ENCODE measurements at regions not wholly inside any gene's neighbourhood (a gene's known extent, or its start where the extent isn't known, plus 50 kb on each side); places are given as distances from the start of the nearest gene placed in this dataset.

GRCh38 chr4:182187674-182188073 lies 55.5 kb upstream of the TENM3 start:
- no peaks in the 10 kb centered on the region for H3K27me3 ChIP-seq (ENCODE audit: insufficient read depth, low read length, poor library complexity)
- peaks cover 5% of the 10 kb centered on the region for H3K79me2 ChIP-seq (ENCODE audit: control insufficient read depth, insufficient read depth, low read length)
- no peak overlapping the region for H3K4ac ChIP-seq (ENCODE audit: low read depth, low read length)
- H4K5ac ChIP-seq (ENCODE audit: low read length) = no peak overlapping the region
- no peak overlapping the region for H2BK5ac ChIP-seq (ENCODE audit: low read length)
- peaks cover 6% of the 10 kb centered on the region for H3K79me1 ChIP-seq (ENCODE audit: low read length)
- H2BK15ac ChIP-seq (replicated peaks; ENCODE audit: low read depth) = no peak overlapping the region
- no peak overlapping the region for H3K56ac ChIP-seq (ENCODE audit: low read length)
- no peaks in the 10 kb centered on the region for H3K36me3 ChIP-seq (ENCODE audit: control insufficient read depth, insufficient read depth, low read length)
- H2BK120ac ChIP-seq (ENCODE audit: low read depth, low read length) = no peak overlapping the region
- H3K18ac ChIP-seq (ENCODE audit: low read length) = no peak overlapping the region
- no CpG with 5 or more reads among the region's 2 CpGs for WGBS (ENCODE audit: extremely low coverage, insufficient coverage, low lambda C conversion rate)
- H3K27ac ChIP-seq (ENCODE audit: low read depth, low read length) = no peak overlapping the region
- H4K8ac ChIP-seq (ENCODE audit: low read depth, low read length) = no peak overlapping the region
- DNase-seq = no peak
- no peak overlapping the region for H3K9ac ChIP-seq (ENCODE audit: low read length)
- H3K4me2 ChIP-seq (ENCODE audit: low read length) = no peak overlapping the region
- H3K4me1 ChIP-seq (ENCODE audit: control insufficient read depth, low read depth, low read length) = no peaks in the 10 kb centered on the region
- no peak overlapping the region for H2AK5ac ChIP-seq (ENCODE audit: low read length)
- no peak overlapping the region for H3K23ac ChIP-seq (ENCODE audit: low read length)
- H3K4me3 ChIP-seq (ENCODE audit: low read length) = no peak overlapping the region

GRCh38 chr4:182188622-182189021 lies 54.6 kb upstream of the TENM3 start:
- Histone ChIP-seq H3K23ac (ENCODE audit: low read length) (no peak overlapping the region), H3K4me1 (ENCODE audit: control insufficient read depth, low read depth, low read length) (no peaks in the 10 kb centered on the region), H4K5ac (ENCODE audit: low read length) (no peak overlapping the region), H3K4me3 (ENCODE audit: low read length) (no peak overlapping the region), H2AK5ac (ENCODE audit: low read length) (no peak overlapping the region), H4K8ac (ENCODE audit: low read depth, low read length) (no peak overlapping the region), H2BK15ac (replicated peaks; ENCODE audit: low read depth) (no peak overlapping the region), H3K79me1 (ENCODE audit: low read length) (peaks cover 6% of the 10 kb centered on the region), H2BK120ac (ENCODE audit: low read depth, low read length) (no peak overlapping the region), H3K4ac (ENCODE audit: low read depth, low read length) (no peak overlapping the region), H3K9ac (ENCODE audit: low read length) (no peak overlapping the region), H3K36me3 (ENCODE audit: control insufficient read depth, insufficient read depth, low read length) (no peaks in the 10 kb centered on the region), H3K56ac (ENCODE audit: low read length) (no peak overlapping the region), H3K79me2 (ENCODE audit: control insufficient read depth, insufficient read depth, low read length) (peaks cover 7% of the 10 kb centered on the region), H3K27me3 (ENCODE audit: insufficient read depth, low read length, poor library complexity) (no peaks in the 10 kb centered on the region), H3K27ac (ENCODE audit: low read depth, low read length) (no peak overlapping the region), H3K18ac (ENCODE audit: low read length) (no peak overlapping the region), H2BK5ac (ENCODE audit: low read length) (no peak overlapping the region), H3K4me2 (ENCODE audit: low read length) (no peak overlapping the region)
- no peak for DNase-seq
- 100% methylated on average over 1 of the region's 3 CpGs for WGBS (ENCODE audit: extremely low coverage, insufficient coverage, low lambda C conversion rate)

- Histone ChIP-seq H3K4me1 (ENCODE audit: control insufficient read depth, low read depth, low read length) (no peaks in the 10 kb centered on the region), H3K23ac (ENCODE audit: low read length) (no peak overlapping the region), H3K79me2 (ENCODE audit: control insufficient read depth, insufficient read depth, low read length) (peaks cover 7% of the 10 kb centered on the region), H2BK15ac (replicated peaks; ENCODE audit: low read depth) (no peak overlapping the region), H3K56ac (ENCODE audit: low read length) (no peak overlapping the region), H3K36me3 (ENCODE audit: control insufficient read depth, insufficient read depth, low read length) (no peaks in the 10 kb centered on the region), H2BK120ac (ENCODE audit: low read depth, low read length) (no peak overlapping the region), H3K27me3 (ENCODE audit: insufficient read depth, low read length, poor library complexity) (no peaks in the 10 kb centered on the region), H3K27ac (ENCODE audit: low read depth, low read length) (no peak overlapping the region), H4K8ac (ENCODE audit: low read depth, low read length) (no peak overlapping the region), H3K18ac (ENCODE audit: low read length) (no peak overlapping the region), H3K4me3 (ENCODE audit: low read length) (no peak overlapping the region), H3K4me2 (ENCODE audit: low read length) (no peak overlapping the region), H3K4ac (ENCODE audit: low read depth, low read length) (no peak overlapping the region), H2AK5ac (ENCODE audit: low read length) (no peak overlapping the region), H2BK5ac (ENCODE audit: low read length) (no peak overlapping the region), H3K79me1 (ENCODE audit: low read length) (peaks cover 6% of the 10 kb centered on the region), H4K5ac (ENCODE audit: low read length) (no peak overlapping the region), H3K9ac (ENCODE audit: low read length) (no peak overlapping the region)
- no CpG with 5 or more reads among the region's 8 CpGs for WGBS (ENCODE audit: extremely low coverage, insufficient coverage, low lambda C conversion rate)
- no peak for DNase-seq
These were observed 53.9 kb upstream of the TENM3 start for GRCh38 chr4:182189103-182189878.

GRCh38 chr4:182190306-182190705 lies 52.9 kb upstream of the TENM3 start:
- H3K4me1 ChIP-seq (ENCODE audit: control insufficient read depth, low read depth, low read length) = no peaks in the 10 kb centered on the region
- no peak overlapping the region for H2BK5ac ChIP-seq (ENCODE audit: low read length)
- H3K4me2 ChIP-seq (ENCODE audit: low read length) = no peak overlapping the region
- H2BK15ac ChIP-seq (replicated peaks; ENCODE audit: low read depth) = no peak overlapping the region
- H2AK5ac ChIP-seq (ENCODE audit: low read length) = no peak overlapping the region
- H3K27ac ChIP-seq (ENCODE audit: low read depth, low read length) = no peak overlapping the region
- H2BK120ac ChIP-seq (ENCODE audit: low read depth, low read length) = no peak overlapping the region
- no peak for DNase-seq
- peak overlapping the region; percentile 74 for H3K23ac ChIP-seq (ENCODE audit: low read length)
- H3K4me3 ChIP-seq (ENCODE audit: low read length) = no peak overlapping the region
- H3K36me3 ChIP-seq (ENCODE audit: control insufficient read depth, insufficient read depth, low read length) = no peaks in the 10 kb centered on the region
- H3K79me2 ChIP-seq (ENCODE audit: control insufficient read depth, insufficient read depth, low read length) = peaks cover 7% of the 10 kb centered on the region
- no peak overlapping the region for H3K56ac ChIP-seq (ENCODE audit: low read length)
- no peak overlapping the region for H3K18ac ChIP-seq (ENCODE audit: low read length)
- H3K4ac ChIP-seq (ENCODE audit: low read depth, low read length) = no peak overlapping the region
- no peaks in the 10 kb centered on the region for H3K27me3 ChIP-seq (ENCODE audit: insufficient read depth, low read length, poor library complexity)
- peaks cover 6% of the 10 kb centered on the region for H3K79me1 ChIP-seq (ENCODE audit: low read length)
- no peak overlapping the region for H4K8ac ChIP-seq (ENCODE audit: low read depth, low read length)
- no peak overlapping the region for H4K5ac ChIP-seq (ENCODE audit: low read length)
- no CpG with 5 or more reads among the region's 8 CpGs for WGBS (ENCODE audit: extremely low coverage, insufficient coverage, low lambda C conversion rate)
- H3K9ac ChIP-seq (ENCODE audit: low read length) = no peak overlapping the region

- Histone ChIP-seq H3K4me3 (ENCODE audit: low read length) (no peak overlapping the region), H2BK5ac (ENCODE audit: low read length) (no peak overlapping the region), H3K27ac (ENCODE audit: low read depth, low read length) (no peak overlapping the region), H3K36me3 (ENCODE audit: control insufficient read depth, insufficient read depth, low read length) (no peaks in the 10 kb centered on the region), H3K27me3 (ENCODE audit: insufficient read depth, low read length, poor library complexity) (no peaks in the 10 kb centered on the region), H3K79me2 (ENCODE audit: control insufficient read depth, insufficient read depth, low read length) (peaks cover 11% of the 10 kb centered on the region), H3K23ac (ENCODE audit: low read length) (no peak overlapping the region), H2BK120ac (ENCODE audit: low read depth, low read length) (no peak overlapping the region), H3K4me2 (ENCODE audit: low read length) (no peak overlapping the region), H4K8ac (ENCODE audit: low read depth, low read length) (no peak overlapping the region), H3K79me1 (ENCODE audit: low read length) (peaks cover 8% of the 10 kb centered on the region), H3K4me1 (ENCODE audit: control insufficient read depth, low read depth, low read length) (peaks cover 10% of the 10 kb centered on the region), H3K56ac (ENCODE audit: low read length) (no peak overlapping the region), H4K5ac (ENCODE audit: low read length) (no peak overlapping the region), H3K9ac (ENCODE audit: low read length) (no peak overlapping the region), H2BK15ac (replicated peaks; ENCODE audit: low read depth) (no peak overlapping the region), H2AK5ac (ENCODE audit: low read length) (no peak overlapping the region), H3K4ac (ENCODE audit: low read depth, low read length) (no peak overlapping the region), H3K18ac (ENCODE audit: low read length) (peak overlapping the region; percentile 39)
- no peak for DNase-seq
- WGBS (ENCODE audit: extremely low coverage, insufficient coverage, low lambda C conversion rate) = no CpG with 5 or more reads among the region's 1 CpG
These were observed 50.6 kb upstream of the TENM3 start for GRCh38 chr4:182192511-182193181.

Measured in mesendoderm (in vitro differentiated cells).